AG04450 (cell line): ENCODE measurements at regions not wholly inside any gene's neighbourhood (a gene's known extent, or its start where the extent isn't known, plus 50 kb on each side); places are given as distances from the start of the nearest gene placed in this dataset.

ENCODE experiments used
- CTCF ChIA-PET: fragments of 300-600, 350-600 bp; formaldehyde crosslinking; extraction: SDS; loops from one replicate; lab custom pipeline; 2022; ENCODE audit warnings: antibody characterized with exemption, inconsistent platforms; lab: Charles Lee
- POLR2A ChIA-PET: fragments of 350-600 bp; formaldehyde crosslinking; extraction: SDS; loops from one replicate; lab custom pipeline; 2021; ENCODE audit warnings: antibody characterized with exemption, inconsistent platforms; lab: Yijun Ruan, JAX
- DNase-seq: peaks from one replicate; pipeline ENCODE4 v3.0.0-alpha.2; 2011; ENCODE audit warnings: low read depth, low spot score
- H3K27ac ChIP-seq: one replicate; pipeline ENCODE4 v1.5.1; 2012; ENCODE audit warnings: low read depth, low read length, control low read depth
- H3K27me3 ChIP-seq: one replicate; pipeline ENCODE4 v1.6.0; 2012; ENCODE audit warnings: low read length; ENCODE audit not compliant: control insufficient read depth, insufficient read depth
- H3K4me3 ChIP-seq: 2 replicates; pipeline ENCODE4 v1.5.1; 2011; ENCODE audit warnings: mild to moderate bottlenecking, low read depth, low read length, control low read depth
- H3K9me3 ChIP-seq: 2 replicates; pipeline ENCODE4 v1.5.1; 2012; ENCODE audit warnings: low read length; ENCODE audit not compliant: control insufficient read depth, insufficient read depth
- CTCF ChIP-seq: IDR thresholded peaks from 2 replicates; pipeline ENCODE4 v1.5.1; 2011; ENCODE audit warnings: low read depth, low read length, control low read depth, inconsistent platforms

DNA sequence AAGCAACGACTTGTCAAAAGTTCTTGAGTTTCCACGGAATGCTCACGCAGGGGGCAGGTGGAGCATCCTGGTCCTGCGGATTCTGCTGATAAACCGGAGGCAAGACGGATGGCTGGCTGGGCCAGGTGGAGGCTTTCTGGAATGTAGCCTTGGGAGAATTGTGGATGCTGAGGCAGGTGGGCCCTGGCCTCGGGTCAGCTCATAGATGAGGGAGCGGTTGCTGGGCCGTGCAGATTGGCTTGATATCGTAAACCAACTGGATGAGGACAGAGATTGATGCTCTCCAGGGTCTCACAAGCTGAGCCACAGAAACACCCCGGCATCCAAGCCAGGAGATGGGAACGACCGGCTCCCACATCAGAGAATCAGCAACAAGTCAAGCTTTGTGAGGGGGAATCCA lies 50.0 kb upstream of the TFRC start:
- Histone ChIP-seq H3K27me3 (peaks cover 17% of the 10 kb centered on the region), H3K9me3 (no peaks in the 10 kb centered on the region; the same call in 1 of the 2 replicates), H3K4me3 (no peak overlapping the region), H3K27ac (no peak overlapping the region)
- ChIA-PET POLR2A (no interaction called here), CTCF (no interaction called here)
- TF ChIP-seq CTCF: no peak
- DNase-seq: no peak
